Transverse colon (tissue), 3 donors: ENCODE measurements at regions not wholly inside any gene's neighbourhood (a gene's known extent, or its start where the extent isn't known, plus 50 kb on each side); places are given as distances from the start of the nearest gene placed in this dataset.

Source experiments
- POLR2A ChIP-seq: fragments of 450-650 bp; IDR thresholded peaks from one replicate; pipeline ENCODE4 v1.6.1; 2016; ENCODE audit warnings: antibody characterized with exemption, mild to moderate bottlenecking, moderate library complexity
- TF ChIP-seq, protein P1 (sequence below), 5 experiments: fragments of 200-600 bp in 3 of 5; fragments of 450-650 bp in 2 of 5; sonication (generic) in 3 of 5; IDR thresholded peaks; 1 replicate in 2 of 5; 2 replicates in 3 of 5; pipeline ENCODE4 v1.5.1; 2016 to 2017; ENCODE audit warnings: antibody characterized with exemption in 5 of 5, inconsistent platforms in 3 of 5, mild to moderate bottlenecking in 2 of 5, moderate library complexity in 1 of 5

DNA sequence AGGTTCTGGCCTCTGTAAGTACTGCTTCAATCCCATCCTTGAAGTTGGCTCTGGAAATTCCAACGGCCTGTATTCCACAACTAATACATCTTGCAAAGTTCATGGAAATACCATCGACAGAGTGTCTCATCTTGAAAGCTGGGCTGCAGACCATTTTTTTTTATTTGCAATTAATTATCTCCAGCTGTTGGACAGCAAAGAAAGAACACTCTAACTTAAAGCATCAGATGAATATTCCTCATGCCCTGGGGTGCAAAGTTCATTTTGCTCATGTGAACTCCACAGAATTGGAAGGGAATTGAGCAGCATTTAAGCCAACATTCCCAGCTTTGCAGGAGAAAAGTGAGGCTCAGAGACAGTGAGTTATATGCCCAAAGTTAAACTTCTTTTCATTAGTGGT lies 96.5 kb upstream of the PIEZO2 start:
- TF ChIP-seq, protein P1, sequence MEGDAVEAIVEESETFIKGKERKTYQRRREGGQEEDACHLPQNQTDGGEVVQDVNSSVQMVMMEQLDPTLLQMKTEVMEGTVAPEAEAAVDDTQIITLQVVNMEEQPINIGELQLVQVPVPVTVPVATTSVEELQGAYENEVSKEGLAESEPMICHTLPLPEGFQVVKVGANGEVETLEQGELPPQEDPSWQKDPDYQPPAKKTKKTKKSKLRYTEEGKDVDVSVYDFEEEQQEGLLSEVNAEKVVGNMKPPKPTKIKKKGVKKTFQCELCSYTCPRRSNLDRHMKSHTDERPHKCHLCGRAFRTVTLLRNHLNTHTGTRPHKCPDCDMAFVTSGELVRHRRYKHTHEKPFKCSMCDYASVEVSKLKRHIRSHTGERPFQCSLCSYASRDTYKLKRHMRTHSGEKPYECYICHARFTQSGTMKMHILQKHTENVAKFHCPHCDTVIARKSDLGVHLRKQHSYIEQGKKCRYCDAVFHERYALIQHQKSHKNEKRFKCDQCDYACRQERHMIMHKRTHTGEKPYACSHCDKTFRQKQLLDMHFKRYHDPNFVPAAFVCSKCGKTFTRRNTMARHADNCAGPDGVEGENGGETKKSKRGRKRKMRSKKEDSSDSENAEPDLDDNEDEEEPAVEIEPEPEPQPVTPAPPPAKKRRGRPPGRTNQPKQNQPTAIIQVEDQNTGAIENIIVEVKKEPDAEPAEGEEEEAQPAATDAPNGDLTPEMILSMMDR (IDR thresholded peaks at IDR 0.05), result no peak
- no peak for TF ChIP-seq POLR2A
